Stimulated activated CD8-positive, alpha-beta memory T cell treated with anti-CD3 and anti-CD28 coated beads, Interleukin-4, amount 100 ng/mL, for 4 hours (primary cell): ENCODE measurements at regions not wholly inside any gene's neighbourhood (a gene's known extent, or its start where the extent isn't known, plus 50 kb on each side); places are given as distances from the start of the nearest gene placed in this dataset.

Experiments used
- DNase-seq, 2 donors: peaks; one replicate each; pipeline ENCODE4 v3.0.0-alpha.2; 2020; ENCODE audit warnings: low read depth in 2 of 2, low spot score in 1 of 2

DNA sequence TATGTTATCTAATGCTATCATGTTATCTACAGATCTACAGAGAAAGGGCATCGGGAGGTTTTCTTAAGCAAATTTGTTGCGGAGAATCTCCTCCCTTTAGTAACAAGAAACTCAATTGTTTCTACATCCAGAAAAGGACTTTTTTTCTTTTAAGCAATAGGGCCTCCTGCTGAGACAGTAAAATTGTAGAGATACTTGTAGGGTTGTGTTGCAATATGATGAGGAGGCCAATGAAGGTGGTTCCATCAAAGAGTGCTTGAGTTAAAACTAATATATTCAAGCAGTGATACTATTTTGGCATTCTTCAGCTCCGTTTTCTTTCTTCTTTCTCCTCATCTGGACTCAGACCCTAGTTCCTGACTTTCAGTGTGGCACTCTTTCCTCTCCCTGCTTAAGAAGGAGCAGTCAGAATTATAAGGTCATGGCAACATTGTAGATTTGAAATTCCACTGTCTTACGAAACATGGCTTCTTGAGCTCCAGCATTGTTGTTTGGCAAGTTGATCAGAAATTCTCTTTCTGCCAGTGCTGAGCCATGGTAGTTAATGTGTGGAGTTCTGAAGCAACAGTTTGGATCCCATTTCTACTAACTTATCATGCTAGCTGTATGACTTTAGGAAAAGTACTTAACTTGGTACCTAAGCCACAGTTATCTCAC, 202.0 kb upstream of the SLC14A2 start:
- no peak for DNase-seq

DNA sequence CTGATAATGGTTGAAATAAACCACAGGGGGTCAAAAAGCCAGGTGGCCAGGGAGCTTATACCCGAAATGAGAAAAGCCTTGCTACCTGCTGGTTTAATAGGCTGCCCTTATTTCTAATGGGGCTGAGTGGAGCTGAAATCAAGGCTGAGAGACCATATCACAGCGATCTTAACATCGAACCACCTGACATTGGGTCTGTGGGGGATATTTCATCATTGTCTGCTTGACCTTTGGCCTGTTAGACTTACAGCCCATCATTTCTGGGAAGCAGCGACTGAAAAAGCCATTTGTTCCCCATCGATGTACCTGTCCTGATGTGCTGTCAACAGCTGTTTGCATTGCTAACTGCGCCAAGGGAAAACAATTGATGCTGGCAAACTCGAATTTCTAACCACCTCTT, 199.7 kb upstream of the SLC14A2 start:
- no peak for DNase-seq

DNA sequence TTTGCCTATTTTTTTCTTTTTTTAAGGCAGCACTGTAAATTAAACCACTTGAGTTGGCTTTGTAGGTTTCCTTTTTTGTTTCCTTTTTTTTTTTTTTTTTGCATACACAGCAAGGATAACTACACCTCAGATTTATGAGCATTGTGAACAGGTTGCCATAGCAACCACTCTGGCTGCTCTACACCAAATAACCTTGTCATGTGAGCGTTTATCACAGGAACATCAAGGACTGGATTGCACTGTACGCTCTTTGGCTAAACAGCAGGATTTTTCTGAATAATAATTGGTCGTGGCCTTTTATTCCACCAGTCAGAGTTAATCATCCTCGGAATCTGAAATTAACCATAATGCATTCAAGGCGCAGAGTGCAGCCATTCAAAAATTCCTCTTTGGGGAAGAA, 199.1 kb upstream of the SLC14A2 start:
- DNase-seq: no peak

DNA sequence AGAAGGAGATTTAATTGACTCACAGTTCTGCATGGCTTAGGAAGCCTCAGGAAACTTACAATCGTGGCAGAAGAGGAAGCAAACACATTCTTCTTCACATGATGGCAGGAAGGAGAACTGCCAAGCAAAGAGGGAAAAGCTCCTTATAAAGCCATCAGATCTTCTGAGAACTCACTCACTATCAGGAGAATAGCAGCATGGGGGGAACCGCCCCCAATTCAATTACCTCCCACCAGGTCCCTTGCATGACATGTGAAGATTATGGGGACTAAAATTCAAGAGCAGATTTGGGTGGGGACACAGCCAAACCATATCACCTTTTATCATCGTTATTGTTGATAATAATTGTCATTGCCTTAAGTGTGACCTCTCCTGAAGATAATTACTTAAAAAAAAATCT, 197.9 kb upstream of the SLC14A2 start:
- no peak for DNase-seq

DNA sequence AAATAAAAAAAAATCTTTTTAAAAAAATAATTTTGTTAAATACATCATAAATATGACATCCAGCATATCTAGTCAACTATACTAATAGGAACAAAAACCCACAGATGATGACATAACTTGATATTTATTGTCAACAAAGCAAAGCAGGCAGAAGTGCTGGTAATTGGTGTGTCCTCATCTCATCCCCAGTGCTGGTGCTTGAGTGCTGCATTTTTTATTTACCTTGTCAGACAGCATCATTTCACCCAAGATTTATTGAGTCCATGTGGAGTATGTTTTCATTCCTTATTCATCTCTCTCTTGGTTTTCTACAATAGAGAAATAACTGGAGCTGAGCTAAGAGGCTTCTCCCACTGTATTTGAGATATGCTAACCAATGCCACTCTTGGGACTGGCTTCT, 191.6 kb upstream of the SLC14A2 start:
- no peak for DNase-seq

DNA sequence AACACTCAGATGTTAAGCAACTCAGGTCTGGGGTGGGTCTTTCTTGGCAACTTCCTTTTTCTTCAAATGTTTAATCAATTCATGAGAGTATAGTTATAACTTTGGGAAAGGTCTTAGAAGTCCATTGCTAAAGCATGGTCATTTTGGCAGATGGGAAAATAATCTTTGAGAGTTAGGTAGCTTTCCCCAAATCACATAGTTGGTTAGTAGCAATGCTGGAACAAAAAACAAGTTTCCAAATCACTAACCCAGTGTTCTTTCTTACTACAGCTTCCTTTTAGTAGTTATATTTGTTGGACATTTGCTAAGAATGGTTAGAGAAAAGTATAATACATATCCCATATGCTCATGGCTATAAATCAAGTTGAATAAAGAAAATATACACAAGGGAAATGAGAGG, 185.2 kb upstream of the SLC14A2 start:
- no peak for DNase-seq

DNA sequence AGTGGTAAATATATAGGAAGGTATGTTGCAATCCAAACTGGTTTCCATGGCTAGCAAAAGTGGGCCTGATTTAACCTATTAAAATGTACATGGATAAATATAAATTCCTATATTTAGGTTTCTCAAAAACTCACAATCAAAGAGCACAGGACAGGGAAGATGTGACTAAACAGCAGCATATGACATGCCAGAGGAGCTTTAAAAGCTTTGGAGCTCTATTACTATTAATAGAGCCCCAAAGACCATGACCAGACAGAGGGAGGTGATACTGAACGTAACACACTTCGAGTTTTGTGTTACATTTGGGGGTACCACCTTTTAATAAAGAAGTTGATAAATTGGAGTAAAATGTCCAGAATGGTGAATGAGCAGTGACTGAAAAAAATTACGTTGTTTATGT, 179.5 kb upstream of the SLC14A2 start:
- no peak for DNase-seq

DNA sequence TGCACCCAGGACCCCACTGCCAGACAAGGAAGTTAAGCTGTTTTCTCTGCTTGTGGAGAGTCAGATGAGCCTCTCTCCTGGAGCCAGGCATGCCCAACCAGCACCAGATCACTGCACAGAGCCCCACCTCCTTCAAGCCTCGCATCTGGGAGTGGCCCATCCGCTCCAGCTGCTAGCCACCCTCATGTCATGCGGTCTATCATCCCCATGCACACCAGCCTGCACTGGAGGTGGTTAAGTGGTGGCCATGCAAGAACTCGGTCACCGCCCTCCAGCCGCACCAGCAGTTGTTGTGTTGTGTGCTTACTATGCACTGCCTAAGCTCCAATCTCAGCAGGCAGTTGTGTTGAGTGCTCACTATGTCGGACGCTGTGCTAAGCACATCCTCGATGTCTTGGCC, 177.9 kb upstream of the SLC14A2 start:
- no peak for DNase-seq

DNA sequence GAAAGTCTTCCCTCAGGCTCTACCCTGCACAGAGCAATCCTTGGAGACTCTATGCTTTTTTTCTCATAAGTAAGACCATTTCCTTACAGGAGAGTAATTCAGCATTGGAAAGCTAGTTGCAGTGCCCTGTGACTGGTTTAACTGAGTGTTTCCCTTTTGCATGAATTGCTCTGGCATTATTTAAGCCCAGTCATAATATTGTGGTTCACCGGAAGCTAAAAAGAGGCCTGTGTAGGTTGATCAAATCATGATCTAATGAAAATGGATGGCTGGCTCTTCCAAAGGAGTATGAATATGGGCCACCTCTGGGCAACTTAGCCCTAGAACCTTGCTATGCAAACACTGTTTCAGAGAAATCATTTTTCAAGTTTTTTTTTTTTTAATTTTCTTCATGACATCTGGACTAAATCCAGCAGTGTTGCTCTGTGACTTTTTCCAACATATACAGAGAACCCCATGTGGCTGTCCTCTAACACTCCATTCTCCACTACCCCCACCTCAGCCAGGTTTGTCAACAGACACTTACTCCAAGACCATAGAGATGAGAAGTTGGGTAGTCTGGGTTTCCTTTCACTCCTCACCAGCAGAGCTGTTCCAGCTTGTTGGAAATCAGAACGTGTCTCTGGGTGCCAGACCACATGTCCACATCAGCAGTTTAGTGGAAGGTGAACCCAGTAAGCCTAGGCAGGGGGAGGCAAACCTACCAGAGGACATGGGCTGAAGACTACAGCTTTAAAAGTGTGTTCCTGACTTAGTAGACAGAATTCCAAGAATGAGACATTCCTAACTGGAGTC, 175.2 kb upstream of the SLC14A2 start:
- no peak for DNase-seq

DNA sequence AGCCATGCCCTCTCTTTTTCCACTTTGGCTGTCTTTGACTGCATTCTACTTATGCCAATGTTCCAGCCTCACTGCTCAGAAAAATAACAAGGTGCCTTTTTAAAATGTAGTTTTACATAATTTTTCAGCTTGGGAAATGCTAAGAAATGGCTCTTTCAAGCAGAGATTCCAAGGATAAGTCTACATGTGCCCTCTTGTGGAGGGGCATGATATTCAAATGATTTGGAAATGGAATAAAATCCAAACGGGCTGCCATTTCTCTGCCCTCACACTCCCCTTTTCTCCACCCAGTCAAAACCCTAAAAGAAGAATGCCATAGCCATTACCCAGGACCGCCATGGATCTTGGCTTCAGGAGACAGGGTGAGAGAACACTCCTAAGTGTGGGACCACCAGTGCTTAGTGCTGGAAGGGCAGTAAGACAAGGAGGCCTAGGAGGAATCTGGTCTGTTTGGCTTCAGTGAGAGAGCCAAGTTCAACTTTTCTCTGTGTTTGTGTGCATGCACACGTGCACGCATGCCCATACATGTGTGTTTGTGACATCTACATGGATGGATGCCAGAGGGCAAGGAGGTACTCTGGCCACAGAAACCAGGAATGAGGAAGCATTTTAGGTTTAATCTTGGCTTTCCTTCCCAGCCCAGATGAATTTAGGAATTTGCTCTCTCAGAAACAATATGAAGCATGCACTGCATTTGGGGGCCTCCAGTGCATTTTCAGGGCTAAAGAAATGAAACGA, 174.0 kb upstream of the SLC14A2 start:
- no peak for DNase-seq

DNA sequence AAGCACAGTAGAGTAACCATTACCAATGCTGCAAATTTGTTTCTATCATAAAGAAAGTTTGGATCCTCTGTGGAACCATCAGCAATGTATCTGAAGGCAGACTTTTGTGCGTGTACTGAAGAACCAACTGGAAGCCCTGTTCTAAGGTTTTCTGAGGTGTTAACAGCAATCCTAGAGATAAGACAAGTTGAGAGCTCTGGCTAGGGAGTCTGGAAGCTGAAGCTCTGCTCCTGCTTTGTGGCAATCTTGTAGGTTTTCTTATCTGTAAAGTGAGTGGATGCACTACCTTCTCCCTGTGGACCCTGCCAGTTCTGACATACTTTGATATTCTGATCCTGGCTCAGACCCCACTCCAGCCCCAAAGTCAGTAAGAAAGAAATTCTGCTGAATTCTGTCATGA, 171.2 kb upstream of the SLC14A2 start:
- DNase-seq: no peak

DNA sequence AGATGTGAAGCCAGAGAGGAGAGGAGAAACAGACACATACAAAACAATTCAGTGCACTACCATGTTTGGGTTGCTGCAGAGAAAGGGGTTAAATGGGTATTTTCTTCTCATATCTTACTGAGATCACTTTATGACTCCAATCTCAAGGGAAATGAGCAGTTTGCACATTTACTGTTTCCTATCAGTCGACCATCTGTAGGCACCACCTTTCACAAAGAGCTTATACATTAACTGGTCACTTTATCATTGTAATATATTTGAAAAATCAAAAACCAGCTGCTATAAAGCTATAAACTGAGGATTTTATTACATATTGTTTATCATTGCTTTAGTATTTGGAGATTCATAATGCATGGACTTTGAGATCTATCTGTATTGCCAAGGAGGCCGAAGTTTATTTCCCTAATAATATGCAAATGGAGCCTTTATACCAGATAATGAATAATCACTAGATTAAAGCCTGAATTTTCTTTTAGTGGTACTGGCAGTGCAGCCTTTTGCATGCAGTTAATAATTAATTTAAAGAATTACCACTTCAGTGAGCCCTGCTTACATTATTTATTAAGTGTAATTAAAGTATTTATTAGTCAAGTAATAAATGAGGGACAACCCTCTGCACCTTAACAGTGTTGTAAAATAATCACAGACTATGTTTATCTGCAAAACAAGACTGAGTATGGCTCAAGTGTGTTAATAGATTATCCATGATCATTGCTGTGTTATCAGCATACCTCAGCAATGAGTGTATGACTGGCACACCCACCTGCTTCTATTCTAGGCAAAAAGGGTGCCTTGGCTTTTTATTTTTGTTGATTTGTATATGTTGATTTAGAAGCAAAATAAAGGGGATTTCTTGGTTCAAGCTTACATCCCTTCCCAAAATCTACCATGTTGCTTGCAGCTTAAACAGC, 167.7 kb upstream of the SLC14A2 start:
- no peak for DNase-seq

DNA sequence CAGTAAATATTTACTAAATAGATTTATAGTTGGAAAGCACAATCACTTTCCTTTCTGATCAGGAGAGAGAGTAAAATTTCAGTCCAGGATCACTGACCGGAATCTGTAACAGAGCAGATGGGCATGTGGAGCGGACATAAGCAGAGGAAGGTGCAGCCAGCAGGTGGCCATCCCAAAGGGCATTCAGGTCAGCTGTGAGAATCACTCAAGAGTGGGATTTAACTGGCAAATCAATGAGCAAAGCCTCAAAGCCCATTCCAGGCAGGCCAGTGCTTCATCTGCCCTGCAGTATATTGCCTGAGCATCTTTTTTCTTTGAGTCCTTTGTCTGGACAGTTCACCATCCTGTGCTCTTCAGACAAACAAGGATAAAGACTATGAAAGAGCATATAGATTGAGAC, 166.4 kb upstream of the SLC14A2 start:
- DNase-seq: no peak

DNA sequence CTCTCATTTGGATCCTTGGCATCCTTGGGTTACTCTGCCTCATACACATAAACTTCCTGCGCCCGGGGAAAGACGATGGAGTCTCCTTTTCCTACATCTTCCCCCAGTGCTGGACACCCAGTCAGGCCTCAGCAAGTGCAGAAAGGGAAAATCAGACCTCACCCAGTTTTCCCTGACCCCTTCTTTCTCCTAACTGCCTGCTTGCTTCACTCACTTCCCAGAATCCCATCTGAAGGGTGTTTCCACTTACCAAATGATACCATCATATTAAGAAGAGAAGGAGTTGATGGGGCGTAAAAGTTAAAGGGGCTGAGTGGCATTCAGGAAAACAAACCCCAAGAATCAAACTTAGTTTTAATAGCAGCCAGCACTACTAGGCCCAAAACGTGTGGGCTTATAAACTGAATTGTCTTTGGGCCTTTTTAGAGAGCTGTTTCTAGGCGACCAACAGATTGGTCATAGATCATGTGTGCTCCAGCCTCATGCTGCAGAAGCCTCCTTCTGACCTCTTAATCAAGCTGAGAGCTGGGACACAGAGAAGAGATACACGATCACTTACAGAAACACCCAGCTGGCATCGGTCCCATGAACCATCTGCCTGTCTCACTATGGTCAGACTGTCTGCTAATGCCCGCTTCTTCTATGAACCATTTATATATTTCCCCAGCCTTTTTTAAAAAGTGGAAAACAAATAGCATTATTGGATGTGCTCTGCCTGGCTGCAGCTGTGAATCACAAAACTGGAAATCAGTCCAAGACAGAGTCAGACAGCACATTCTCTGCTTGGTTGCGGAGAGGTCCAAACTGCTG, 165.7 kb upstream of the SLC14A2 start:
- DNase-seq: no peak

DNA sequence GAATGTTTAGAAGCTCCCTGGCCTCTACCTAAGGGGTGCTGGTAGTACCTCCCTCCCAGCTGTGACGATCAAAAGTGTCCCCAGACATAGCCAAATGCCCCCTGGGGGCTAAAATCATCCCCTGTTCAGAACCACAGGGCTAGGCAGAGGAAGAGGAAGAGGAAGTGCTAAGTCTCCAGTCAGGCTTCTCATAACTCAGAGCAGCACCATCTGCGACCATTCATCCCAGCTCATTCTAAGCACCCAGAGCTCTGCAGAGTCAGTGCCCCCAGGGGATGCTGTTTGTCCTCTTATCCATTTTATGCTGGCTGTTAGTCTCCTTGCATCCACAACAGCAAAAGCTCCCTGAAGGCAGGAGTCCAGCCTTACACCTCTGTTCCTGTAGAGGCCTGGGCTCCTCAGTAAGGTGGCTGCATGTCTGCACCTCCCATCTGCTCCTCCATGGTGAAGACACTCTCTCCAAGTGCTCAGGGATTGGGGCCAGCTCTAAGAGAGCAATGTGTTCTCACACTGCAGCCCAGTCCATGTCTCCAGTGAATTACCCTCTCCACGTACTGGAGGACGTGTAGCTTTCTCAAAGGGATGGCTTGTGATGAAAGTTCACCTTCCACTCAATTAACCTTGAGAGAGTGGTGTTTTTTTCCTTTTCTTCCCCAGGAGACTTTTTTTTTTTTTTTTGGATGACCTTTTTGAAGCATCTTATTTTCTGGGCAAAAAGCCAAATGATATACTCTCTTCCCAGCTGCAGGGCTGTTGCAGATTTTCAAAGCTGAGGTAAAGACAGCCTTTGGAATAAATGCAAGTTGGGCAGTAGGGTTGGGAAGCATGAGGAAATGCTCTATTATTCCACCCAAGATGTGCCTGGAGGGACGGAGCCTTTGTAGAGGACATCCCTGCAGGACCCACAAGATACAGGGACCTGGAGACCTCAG, 158.9 kb upstream of the SLC14A2 start:
- no peak for DNase-seq

DNA sequence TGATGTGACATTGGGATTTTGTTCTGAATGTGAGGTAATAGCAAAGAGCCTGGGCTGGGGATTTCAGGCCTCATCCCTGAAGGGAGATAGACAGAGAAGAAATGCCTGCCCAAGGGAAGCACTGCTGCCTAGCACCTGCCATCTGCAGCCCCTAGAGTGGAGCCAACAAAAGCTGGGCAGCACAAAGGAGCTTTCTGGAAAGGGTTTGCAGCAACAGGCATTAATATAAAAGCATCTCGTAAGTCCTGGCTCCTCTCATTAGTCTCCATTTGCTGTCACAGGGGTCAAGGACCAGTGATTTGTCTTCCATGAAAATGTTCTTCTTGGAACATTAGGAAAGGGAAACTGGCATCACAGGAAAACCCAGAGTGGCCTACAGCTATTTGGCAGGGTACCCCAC, 157.2 kb upstream of the SLC14A2 start:
- no peak for DNase-seq

DNA sequence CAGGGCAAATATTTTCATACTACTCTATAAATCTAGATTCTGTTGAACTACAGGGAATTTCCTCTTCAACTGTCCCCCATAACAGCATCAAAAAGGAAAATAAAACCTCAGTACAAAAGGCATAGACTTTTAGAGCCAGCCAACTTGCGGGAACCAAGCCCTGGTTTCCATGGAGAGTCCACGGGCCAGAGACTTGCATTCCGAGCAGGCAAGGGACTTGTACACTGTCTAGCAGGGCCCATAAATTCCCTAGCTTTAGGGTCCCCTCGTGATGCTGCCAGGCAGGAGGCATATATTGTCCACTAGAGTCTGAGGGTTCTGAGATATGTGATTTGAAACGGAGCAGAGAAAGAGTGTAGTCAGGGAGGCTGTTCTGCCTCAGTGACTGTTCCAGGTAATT, 153.1 kb upstream of the SLC14A2 start:
- no peak for DNase-seq

DNA sequence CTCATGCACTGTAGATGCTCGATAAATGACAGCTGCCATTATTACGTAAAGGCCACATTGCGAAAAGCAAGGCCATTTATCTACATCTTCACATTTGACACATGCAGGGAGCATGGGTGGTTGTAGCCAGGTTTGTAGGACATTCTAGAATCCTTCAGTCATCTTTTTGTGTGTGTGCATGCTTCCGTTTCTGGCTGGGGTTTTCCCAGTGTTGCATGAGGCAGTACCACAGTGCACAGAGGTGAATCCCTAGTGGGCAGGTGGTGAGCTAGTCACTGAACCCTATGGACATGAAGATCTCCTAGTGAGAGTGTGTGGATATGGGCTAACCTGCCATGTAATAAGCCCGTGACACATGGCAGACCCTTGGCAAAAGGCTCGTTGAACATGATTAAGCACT, 151.8 kb upstream of the SLC14A2 start:
- DNase-seq: no peak

DNA sequence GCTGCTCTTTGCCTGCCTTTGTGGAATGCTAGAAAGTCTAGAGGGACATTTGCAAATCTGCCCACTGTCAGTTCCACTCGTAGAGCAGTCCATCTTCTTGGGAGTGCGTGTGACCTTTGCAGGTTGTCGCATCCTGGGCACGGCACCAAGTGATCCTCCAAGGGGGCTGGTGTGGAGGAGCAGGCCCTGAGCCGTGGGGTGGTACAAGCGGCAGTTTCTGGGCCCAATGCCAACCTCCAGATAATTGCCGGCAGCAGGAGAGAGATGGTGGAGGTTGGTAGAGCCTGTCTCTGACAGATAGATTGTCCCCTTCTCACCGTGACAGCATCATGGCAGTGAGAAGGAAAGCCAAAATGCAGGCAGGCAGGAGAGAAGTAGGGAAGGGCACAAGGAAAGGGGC, 150.7 kb upstream of the SLC14A2 start:
- no peak for DNase-seq
